ENCODE measurements at regions not wholly inside any gene's neighbourhood (a gene's known extent, or its start where the extent isn't known, plus 50 kb on each side); places are given as distances from the start of the nearest gene placed in this dataset.

DNA sequence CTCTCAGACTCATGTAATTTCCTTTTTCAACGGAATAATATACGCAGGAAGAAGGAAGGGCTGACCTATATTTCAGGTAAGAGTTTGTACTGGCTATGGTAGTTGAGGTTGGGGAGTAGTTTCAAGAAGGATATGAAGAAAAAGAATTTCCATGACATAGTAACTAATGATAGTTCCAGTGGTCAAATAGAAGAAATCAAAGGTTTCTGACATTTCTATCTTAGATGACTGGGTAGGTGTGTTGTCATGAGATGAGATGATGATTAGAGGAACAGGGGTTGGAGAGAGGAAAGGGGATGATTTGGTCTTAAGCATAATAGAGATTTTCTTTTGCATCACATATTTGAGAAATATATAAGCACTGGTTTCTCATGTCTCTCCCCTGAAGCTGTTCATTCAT lies 166.0 kb downstream of the SPATA31D1 start:
- H3K36me3 ChIP-seq (ENCODE audit: low read depth, low read length): no peaks in the 10 kb centered on the region
- TF ChIP-seq, protein P1, sequence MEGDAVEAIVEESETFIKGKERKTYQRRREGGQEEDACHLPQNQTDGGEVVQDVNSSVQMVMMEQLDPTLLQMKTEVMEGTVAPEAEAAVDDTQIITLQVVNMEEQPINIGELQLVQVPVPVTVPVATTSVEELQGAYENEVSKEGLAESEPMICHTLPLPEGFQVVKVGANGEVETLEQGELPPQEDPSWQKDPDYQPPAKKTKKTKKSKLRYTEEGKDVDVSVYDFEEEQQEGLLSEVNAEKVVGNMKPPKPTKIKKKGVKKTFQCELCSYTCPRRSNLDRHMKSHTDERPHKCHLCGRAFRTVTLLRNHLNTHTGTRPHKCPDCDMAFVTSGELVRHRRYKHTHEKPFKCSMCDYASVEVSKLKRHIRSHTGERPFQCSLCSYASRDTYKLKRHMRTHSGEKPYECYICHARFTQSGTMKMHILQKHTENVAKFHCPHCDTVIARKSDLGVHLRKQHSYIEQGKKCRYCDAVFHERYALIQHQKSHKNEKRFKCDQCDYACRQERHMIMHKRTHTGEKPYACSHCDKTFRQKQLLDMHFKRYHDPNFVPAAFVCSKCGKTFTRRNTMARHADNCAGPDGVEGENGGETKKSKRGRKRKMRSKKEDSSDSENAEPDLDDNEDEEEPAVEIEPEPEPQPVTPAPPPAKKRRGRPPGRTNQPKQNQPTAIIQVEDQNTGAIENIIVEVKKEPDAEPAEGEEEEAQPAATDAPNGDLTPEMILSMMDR (conservative IDR thresholded peaks at IDR 0.05; ENCODE audit: low read depth, low read length): no peak
- TF ChIP-seq EZH2phosphoT487 (IDR thresholded peaks at IDR 0.05; ENCODE audit: borderline replicate concordance, low read length) (no peak), EZH2 (IDR thresholded peaks at IDR 0.05; ENCODE audit: low read length, unreplicated experiment) (no peak)
- no peaks in the 10 kb centered on the region for H3K9me3 ChIP-seq (ENCODE audit: low read length)
- no peak for DNase-seq
- H3K27me3 ChIP-seq (ENCODE audit: low read length): no peaks in the 10 kb centered on the region
- no peaks in the 10 kb centered on the region for H3K79me2 ChIP-seq (ENCODE audit: low read length)
- POLR2A ChIA-PET (ENCODE audit: unreplicated experiment): no interaction called here
- H3K9ac ChIP-seq (ENCODE audit: low read length): no peak overlapping the region
- no peaks in the 10 kb centered on the region for H3F3A ChIP-seq (ENCODE audit: low read length, unreplicated experiment)
- H2AFZ ChIP-seq (ENCODE audit: low read length): no peak overlapping the region
- H3K4me3 ChIP-seq (ENCODE audit: low read length): no peak overlapping the region
- CTCF ChIA-PET: no interaction called here
- no TSS peak for BruUV-seq (replicated peaks)
- H3K9me2 ChIP-seq (replicated peaks; ENCODE audit: low read length): no peaks in the 10 kb centered on the region
- no peak overlapping the region for H3K27ac ChIP-seq (ENCODE audit: low read length)
- peaks cover 10% of the 10 kb centered on the region for H3K4me1 ChIP-seq (ENCODE audit: insufficient read depth, low read length)
- no peak for ATAC-seq
- intact Hi-C loops (cut with micrococcal nuclease): no loop called here
- H4K20me1 ChIP-seq (ENCODE audit: low read length): no peaks in the 10 kb centered on the region
- H3K4me2 ChIP-seq (ENCODE audit: low read length): no peak overlapping the region

DNA sequence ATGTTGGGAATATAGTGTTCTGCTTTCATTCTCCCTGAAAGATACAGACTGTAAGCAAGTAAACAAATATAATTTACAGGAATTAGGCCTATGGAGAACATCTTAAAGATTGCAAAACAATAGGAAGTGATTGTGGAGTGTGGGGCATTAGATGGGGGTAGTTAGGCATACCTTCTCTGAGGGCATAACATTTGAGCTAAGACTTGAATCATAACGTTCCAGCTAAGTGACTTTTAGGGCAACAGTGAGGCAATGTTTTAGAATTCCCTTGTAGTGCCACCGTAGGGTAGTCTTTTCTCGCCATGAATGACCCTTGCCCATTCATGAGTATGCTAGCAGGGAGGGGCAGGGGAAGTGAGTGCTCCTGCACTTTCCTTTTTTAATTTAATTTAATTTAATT lies 173.3 kb downstream of the SPATA31D1 start:
- BruUV-seq (replicated peaks): no TSS peak
- TF ChIP-seq EZH2phosphoT487 (IDR thresholded peaks at IDR 0.05; ENCODE audit: borderline replicate concordance, low read length) (no peak), EZH2 (IDR thresholded peaks at IDR 0.05; ENCODE audit: low read length, unreplicated experiment) (no peak)
- TF ChIP-seq, protein P1 (conservative IDR thresholded peaks at IDR 0.05; ENCODE audit: low read depth, low read length): no peak
- H3K4me1 ChIP-seq (ENCODE audit: insufficient read depth, low read length): no peaks in the 10 kb centered on the region
- H3K9me2 ChIP-seq (replicated peaks; ENCODE audit: low read length): no peaks in the 10 kb centered on the region
- H3K9me3 ChIP-seq (ENCODE audit: low read length): no peaks in the 10 kb centered on the region
- H3K27ac ChIP-seq (ENCODE audit: low read length): no peak overlapping the region
- POLR2A ChIA-PET (ENCODE audit: unreplicated experiment): no interaction called here
- no peaks in the 10 kb centered on the region for H3F3A ChIP-seq (ENCODE audit: low read length, unreplicated experiment)
- DNase-seq (no peak), ATAC-seq (no peak)
- H3K36me3 ChIP-seq (ENCODE audit: low read depth, low read length): no peaks in the 10 kb centered on the region
- CTCF ChIA-PET: no interaction called here
- no peak overlapping the region for H2AFZ ChIP-seq (ENCODE audit: low read length)
- no peak overlapping the region for H3K4me2 ChIP-seq (ENCODE audit: low read length)
- no peak overlapping the region for H3K9ac ChIP-seq (ENCODE audit: low read length)
- no peaks in the 10 kb centered on the region for H3K79me2 ChIP-seq (ENCODE audit: low read length)
- no peaks in the 10 kb centered on the region for H3K27me3 ChIP-seq (ENCODE audit: low read length)
- intact Hi-C loops (cut with micrococcal nuclease): no loop called here
- no peak overlapping the region for H3K4me3 ChIP-seq (ENCODE audit: low read length)
- H4K20me1 ChIP-seq (ENCODE audit: low read length): no peaks in the 10 kb centered on the region

DNA sequence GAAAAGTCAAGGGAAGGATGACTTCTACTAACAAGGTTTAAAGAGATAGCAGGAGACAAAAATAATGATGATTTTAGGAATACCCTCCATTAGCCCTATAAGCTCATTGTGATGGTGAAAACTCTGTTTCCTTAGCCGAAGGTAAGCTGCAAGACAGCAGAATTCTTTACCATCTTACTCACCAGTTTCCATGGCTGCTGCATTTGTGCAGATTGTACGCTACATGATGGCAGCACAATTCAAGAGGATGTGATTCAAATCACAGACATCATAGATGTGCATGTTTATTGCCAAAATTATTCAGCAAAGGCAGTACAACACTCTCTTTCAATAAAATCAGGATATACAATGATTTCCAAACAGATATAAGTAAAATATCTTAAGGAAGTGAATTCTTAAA lies 175.6 kb downstream of the SPATA31D1 start:
- H2AFZ ChIP-seq (ENCODE audit: low read length): no peak overlapping the region
- no TSS peak for BruUV-seq (replicated peaks)

More for the DNA sequence above, 175.6 kb downstream of the SPATA31D1 start:
- Histone ChIP-seq H3F3A (ENCODE audit: low read length, unreplicated experiment) (no peaks in the 10 kb centered on the region), H3K27ac (ENCODE audit: low read length) (no peak overlapping the region), H3K79me2 (ENCODE audit: low read length) (no peaks in the 10 kb centered on the region), H4K20me1 (ENCODE audit: low read length) (no peaks in the 10 kb centered on the region), H3K4me1 (ENCODE audit: insufficient read depth, low read length) (peaks cover 4% of the 10 kb centered on the region), H3K9me2 (replicated peaks; ENCODE audit: low read length) (no peaks in the 10 kb centered on the region), H3K9ac (ENCODE audit: low read length) (no peak overlapping the region), H3K9me3 (ENCODE audit: low read length) (no peaks in the 10 kb centered on the region), H3K4me3 (ENCODE audit: low read length) (no peak overlapping the region), H3K36me3 (ENCODE audit: low read depth, low read length) (no peaks in the 10 kb centered on the region), H3K4me2 (ENCODE audit: low read length) (no peak overlapping the region), H3K27me3 (ENCODE audit: low read length) (no peaks in the 10 kb centered on the region)
- ChIA-PET CTCF (no interaction called here), POLR2A (ENCODE audit: unreplicated experiment) (no interaction called here)
- TF ChIP-seq EZH2 (IDR thresholded peaks at IDR 0.05; ENCODE audit: low read length, unreplicated experiment) (no peak), EZH2phosphoT487 (IDR thresholded peaks at IDR 0.05; ENCODE audit: borderline replicate concordance, low read length) (no peak)
- TF ChIP-seq, protein P1 (conservative IDR thresholded peaks at IDR 0.05; ENCODE audit: low read depth, low read length): no peak
- ATAC-seq (no peak), DNase-seq (no peak)
- intact Hi-C loops (cut with micrococcal nuclease): no loop called here

Data from PC-3 (cell line).